Activated B cell treated with CpG ODN at 0.5 μM for 24 hours (primary cell): ENCODE measurements at regions not wholly inside any gene's neighbourhood (a gene's known extent, or its start where the extent isn't known, plus 50 kb on each side); places are given as distances from the start of the nearest gene placed in this dataset.

Experiments
- ATAC-seq: fragments of 200-7000 bp; cut with Tn5 transposase; one replicate; pipeline ENCODE4 v1.10.0; 2021; ENCODE audit warnings: low read depth, mild to moderate bottlenecking, moderate library complexity
- CTCF ChIA-PET: fragments of 350-600 bp; sonication (Branson Sonifier 250); formaldehyde crosslinking; loops from one replicate; lab custom pipeline; 2021; ENCODE audit warnings: antibody characterized with exemption; lab: Charles Lee
- POLR2A ChIA-PET: fragments of 350-600 bp; sonication (Branson Sonifier 250); formaldehyde crosslinking; loops from one replicate; lab custom pipeline; 2021; ENCODE audit warnings: antibody characterized with exemption; lab: Charles Lee
- DNase-seq: peaks from one replicate; pipeline ENCODE4 v3.0.0; 2022
- H3K27ac Mint-ChIP-seq: one replicate; pipeline ENCODE4 v1.8.0; 2020; ENCODE audit warnings: mixed read lengths
- H3K27me3 Mint-ChIP-seq: one replicate; pipeline ENCODE4 v1.8.0; 2021; ENCODE audit warnings: mixed read lengths
- H3K36me3 Mint-ChIP-seq: one replicate; pipeline ENCODE4 v1.8.0; 2021; ENCODE audit warnings: low read depth, mixed read lengths
- H3K4me1 Mint-ChIP-seq: one replicate; pipeline ENCODE4 v1.8.0; 2021; ENCODE audit warnings: mixed read lengths
- H3K4me3 Mint-ChIP-seq: one replicate; pipeline ENCODE4 v1.8.0; 2020; ENCODE audit warnings: mild to moderate bottlenecking, mixed read lengths
- H3K9me3 Mint-ChIP-seq: one replicate; pipeline ENCODE4 v1.8.0; 2020; ENCODE audit warnings: mixed read lengths
- CTCF ChIP-seq: fragments of 200-600 bp; IDR thresholded peaks from one replicate; pipeline ENCODE4 v1.8.0; 2022; ENCODE audit warnings: antibody characterized with exemption, mild to moderate bottlenecking
- intact Hi-C: fragments of 100-400 bp; cut with micrococcal nuclease; formaldehyde crosslinking; loops from one replicate; pipeline ENCODE4 v1.15.1; 2024

DNA sequence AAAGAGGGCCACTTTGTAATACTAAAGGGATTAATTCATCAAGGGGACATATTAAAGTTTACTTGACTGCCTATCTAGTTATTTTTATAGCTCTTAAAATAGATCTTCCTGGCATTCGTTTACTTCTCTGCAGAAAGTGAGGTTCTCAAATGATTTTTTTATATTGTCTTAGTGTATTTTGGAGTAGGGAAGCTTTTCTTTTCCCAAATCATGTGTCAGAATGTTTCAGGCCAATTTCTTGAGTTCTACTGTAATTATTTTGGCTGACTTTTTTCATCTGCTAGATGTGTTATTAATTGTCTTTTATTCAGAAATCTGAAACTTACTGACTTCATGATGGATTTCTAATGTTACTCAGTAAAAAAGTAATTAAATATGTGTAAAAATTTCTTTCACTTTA, 60.2 kb upstream of the FBXL7 start:
- TF ChIP-seq CTCF: no peak
- no peak for DNase-seq
- Mint-ChIP-seq H3K27ac (no peak overlapping the region), H3K4me3 (no peak overlapping the region), H3K4me1 (no peaks in the 10 kb centered on the region), H3K36me3 (no peaks in the 10 kb centered on the region), H3K27me3 (no peaks in the 10 kb centered on the region), H3K9me3 (peaks cover 9% of the 10 kb centered on the region)
- CTCF ChIA-PET: no interaction called here
- intact Hi-C loops: no loop called here
- no peak for ATAC-seq
- POLR2A ChIA-PET: no interaction called here

GRCh38 chr5:15433709-15434108, 66.3 kb upstream of the FBXL7 start:
- CTCF ChIA-PET: no interaction called here
- no peaks in the 10 kb centered on the region for H3K27me3 Mint-ChIP-seq
- ATAC-seq: no peak
- DNase-seq: no peak
- H3K4me1 Mint-ChIP-seq: no peaks in the 10 kb centered on the region
- no peak overlapping the region for H3K4me3 Mint-ChIP-seq
- peaks cover 4% of the 10 kb centered on the region for H3K9me3 Mint-ChIP-seq
- no peak overlapping the region for H3K27ac Mint-ChIP-seq
- intact Hi-C loops: no loop called here
- no peak for TF ChIP-seq CTCF
- POLR2A ChIA-PET: no interaction called here
- no peaks in the 10 kb centered on the region for H3K36me3 Mint-ChIP-seq

DNA sequence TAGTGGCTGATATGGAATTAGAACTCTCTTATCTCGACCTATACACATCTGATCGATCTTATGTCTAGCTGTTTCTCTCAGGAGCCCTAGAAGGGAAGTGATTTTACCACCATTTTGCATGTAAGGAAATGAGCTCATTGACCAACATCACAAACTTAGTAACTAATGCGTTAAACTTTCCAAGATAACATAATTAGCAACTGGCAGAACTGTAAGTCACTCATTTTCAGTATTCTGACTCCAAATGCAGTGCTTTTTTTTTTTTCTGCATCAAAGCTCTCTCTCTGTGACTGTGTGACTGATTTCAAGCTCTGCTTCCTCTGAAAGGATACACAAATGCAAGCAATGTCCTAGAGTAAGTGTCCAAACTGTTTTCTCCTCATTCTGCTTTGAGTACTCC, 68.1 kb upstream of the FBXL7 start:
- Mint-ChIP-seq H3K4me3 (no peak overlapping the region), H3K27me3 (no peaks in the 10 kb centered on the region), H3K9me3 (peaks cover 4% of the 10 kb centered on the region), H3K4me1 (no peaks in the 10 kb centered on the region), H3K27ac (no peak overlapping the region), H3K36me3 (no peaks in the 10 kb centered on the region)
- TF ChIP-seq CTCF: no peak
- intact Hi-C loops: no loop called here
- DNase-seq: no peak
- ChIA-PET CTCF (no interaction called here), POLR2A (no interaction called here)
- no peak for ATAC-seq

DNA sequence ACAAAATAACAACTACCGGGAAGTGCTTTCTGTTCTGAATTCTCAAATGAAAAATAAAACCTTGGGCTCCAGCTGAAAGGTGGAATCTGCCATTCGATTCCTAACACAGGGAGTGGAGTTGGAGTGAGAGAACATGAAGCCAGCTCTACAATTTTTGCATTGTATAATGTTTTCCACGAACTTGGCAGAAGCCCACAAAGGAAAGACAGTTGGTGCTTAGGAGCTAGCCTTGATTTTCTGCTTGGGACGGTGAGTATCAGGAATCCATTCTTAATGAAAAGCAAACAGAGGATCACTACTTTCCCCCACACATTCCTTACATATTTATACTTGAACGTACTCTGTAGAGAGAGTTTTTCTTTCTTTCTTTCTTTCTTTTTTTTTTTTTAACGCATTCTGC, 74.2 kb upstream of the FBXL7 start:
- intact Hi-C loops: no loop called here
- Mint-ChIP-seq H3K27me3 (no peaks in the 10 kb centered on the region), H3K27ac (no peak overlapping the region), H3K9me3 (peaks cover 3% of the 10 kb centered on the region), H3K36me3 (no peaks in the 10 kb centered on the region), H3K4me1 (no peaks in the 10 kb centered on the region), H3K4me3 (no peak overlapping the region)
- no peak for ATAC-seq
- TF ChIP-seq CTCF: no peak
- POLR2A ChIA-PET: no interaction called here
- CTCF ChIA-PET: no interaction called here
- DNase-seq: no peak

GRCh38 chr5:15424769-15425168, 75.2 kb upstream of the FBXL7 start:
- ChIA-PET POLR2A (no interaction called here), CTCF (no interaction called here)
- Mint-ChIP-seq H3K27me3 (no peaks in the 10 kb centered on the region), H3K4me1 (no peaks in the 10 kb centered on the region), H3K36me3 (no peaks in the 10 kb centered on the region), H3K9me3 (peaks cover 3% of the 10 kb centered on the region), H3K27ac (no peak overlapping the region), H3K4me3 (no peak overlapping the region)
- ATAC-seq: no peak
- intact Hi-C loops: no loop called here
- TF ChIP-seq CTCF: no peak
- DNase-seq: no peak
